SK-N-SH (cell line): ENCODE measurements at regions not wholly inside any gene's neighbourhood (a gene's known extent, or its start where the extent isn't known, plus 50 kb on each side); places are given as distances from the start of the nearest gene placed in this dataset.

ENCODE experiments used
- EP300 ChIP-seq, 2 experiments: IDR thresholded peaks; 2 replicates each; pipeline versions ENCODE4 v1.4.0 to v1.6.1; 2012; ENCODE audit warnings: borderline replicate concordance in 1 of 2, low read depth in 1 of 2, low read length in 1 of 2
- POLR2AphosphoS5 ChIP-seq: IDR thresholded peaks from 2 replicates; pipeline ENCODE4 v1.6.1; 2012; ENCODE audit warnings: low read depth, low read length
- SMC3 ChIP-seq: IDR thresholded peaks from 2 replicates; pipeline ENCODE4 v1.6.1; 2012; ENCODE audit warnings: low read depth, low read length, improper control_type of control experiment
- YY1 ChIP-seq: IDR thresholded peaks from 2 replicates; pipeline ENCODE4 v1.4.0; 2012; ENCODE audit warnings: low read depth, mild to moderate bottlenecking
- TF ChIP-seq, protein P1 (sequence below): fragments of 200-600 bp; sonication (generic); IDR thresholded peaks from 2 replicates; pipeline ENCODE4 v1.6.1; 2017; ENCODE audit warnings: antibody characterized with exemption, mild to moderate bottlenecking, moderate library complexity

DNA sequence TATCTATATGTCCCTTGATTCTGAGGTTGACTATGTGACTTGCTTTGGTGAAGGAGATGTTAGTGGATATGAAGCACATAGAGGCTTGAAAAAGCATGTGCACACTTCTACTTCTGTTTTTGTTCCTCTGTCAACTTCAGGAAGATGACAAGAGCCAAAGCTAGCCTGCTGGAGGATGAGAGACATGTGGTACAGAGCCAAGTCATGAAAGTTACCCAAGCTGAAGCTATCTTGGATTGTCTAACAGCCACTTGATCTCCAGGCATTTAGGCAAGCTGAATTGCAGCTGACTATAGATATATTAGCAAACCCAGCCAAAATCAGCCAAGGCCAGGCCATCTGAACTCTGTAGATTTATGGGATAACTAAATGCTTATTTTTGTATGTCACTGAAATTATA is 70.8 kb upstream of the DYNLT3 start:
- no peak for TF ChIP-seq YY1
- TF ChIP-seq, protein P1, sequence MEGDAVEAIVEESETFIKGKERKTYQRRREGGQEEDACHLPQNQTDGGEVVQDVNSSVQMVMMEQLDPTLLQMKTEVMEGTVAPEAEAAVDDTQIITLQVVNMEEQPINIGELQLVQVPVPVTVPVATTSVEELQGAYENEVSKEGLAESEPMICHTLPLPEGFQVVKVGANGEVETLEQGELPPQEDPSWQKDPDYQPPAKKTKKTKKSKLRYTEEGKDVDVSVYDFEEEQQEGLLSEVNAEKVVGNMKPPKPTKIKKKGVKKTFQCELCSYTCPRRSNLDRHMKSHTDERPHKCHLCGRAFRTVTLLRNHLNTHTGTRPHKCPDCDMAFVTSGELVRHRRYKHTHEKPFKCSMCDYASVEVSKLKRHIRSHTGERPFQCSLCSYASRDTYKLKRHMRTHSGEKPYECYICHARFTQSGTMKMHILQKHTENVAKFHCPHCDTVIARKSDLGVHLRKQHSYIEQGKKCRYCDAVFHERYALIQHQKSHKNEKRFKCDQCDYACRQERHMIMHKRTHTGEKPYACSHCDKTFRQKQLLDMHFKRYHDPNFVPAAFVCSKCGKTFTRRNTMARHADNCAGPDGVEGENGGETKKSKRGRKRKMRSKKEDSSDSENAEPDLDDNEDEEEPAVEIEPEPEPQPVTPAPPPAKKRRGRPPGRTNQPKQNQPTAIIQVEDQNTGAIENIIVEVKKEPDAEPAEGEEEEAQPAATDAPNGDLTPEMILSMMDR = no peak
- no peak for TF ChIP-seq POLR2AphosphoS5
- TF ChIP-seq SMC3 = no peak
- no peak for TF ChIP-seq EP300 (IDR thresholded peaks at IDR 0.05; ENCODE audit: borderline replicate concordance in 1 of 2, low read depth in 1 of 2, low read length in 1 of 2)
